ENCODE measurements at regions not wholly inside any gene's neighbourhood (a gene's known extent, or its start where the extent isn't known, plus 50 kb on each side); places are given as distances from the start of the nearest gene placed in this dataset.

DNA sequence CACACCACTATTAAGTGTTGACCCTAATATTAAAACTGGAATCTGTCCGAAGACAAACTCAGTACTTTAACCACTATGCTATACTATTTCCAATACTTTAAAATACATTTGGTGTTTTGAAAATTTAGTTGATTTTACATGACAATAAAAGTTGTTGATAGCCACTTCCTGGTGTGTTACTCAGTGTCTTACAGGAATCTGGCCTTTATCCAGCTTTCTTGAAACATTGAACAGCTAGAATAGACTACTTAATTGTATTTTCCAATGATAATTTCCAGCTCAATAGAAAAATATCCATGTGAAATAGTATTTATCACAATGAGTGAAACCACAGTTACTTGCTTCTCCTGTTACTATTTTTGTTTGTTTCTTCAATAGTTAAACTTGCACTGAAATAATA lies 369.6 kb upstream of the ADGRL4 start:
- no peaks in the 10 kb centered on the region for H3K79me2 ChIP-seq (ENCODE audit: insufficient read depth, low read length)
- no peak overlapping the region for H3K4me3 ChIP-seq (replicated peaks in 1 of 3; ENCODE audit: insufficient read depth in 1 of 3, low read depth in 2 of 3, low read length in 3 of 3)
- peaks cover 59% of the 10 kb centered on the region for H3K9me3 ChIP-seq (ENCODE audit: low read length)
- no peaks in the 10 kb centered on the region for H3K27me3 ChIP-seq (ENCODE audit: control insufficient read depth in 1 of 2, insufficient read depth in 2 of 2, low read length in 2 of 2)
- no peak overlapping the region for H2AFZ ChIP-seq (ENCODE audit: low read length)
- no peak for FAIRE-seq
- H3K36me3 ChIP-seq (replicated peaks in 1 of 2; ENCODE audit: control insufficient read depth in 1 of 2, insufficient read depth in 2 of 2, low read length in 2 of 2): no peaks in the 10 kb centered on the region
- DNase-seq (ENCODE audit: low spot score): no peak
- TF ChIP-seq TSC22D2 (CRISPR knock-in tag; IDR thresholded peaks at IDR 0.05; ENCODE audit: borderline replicate concordance): no peak
- TF ChIP-seq, protein P1, sequence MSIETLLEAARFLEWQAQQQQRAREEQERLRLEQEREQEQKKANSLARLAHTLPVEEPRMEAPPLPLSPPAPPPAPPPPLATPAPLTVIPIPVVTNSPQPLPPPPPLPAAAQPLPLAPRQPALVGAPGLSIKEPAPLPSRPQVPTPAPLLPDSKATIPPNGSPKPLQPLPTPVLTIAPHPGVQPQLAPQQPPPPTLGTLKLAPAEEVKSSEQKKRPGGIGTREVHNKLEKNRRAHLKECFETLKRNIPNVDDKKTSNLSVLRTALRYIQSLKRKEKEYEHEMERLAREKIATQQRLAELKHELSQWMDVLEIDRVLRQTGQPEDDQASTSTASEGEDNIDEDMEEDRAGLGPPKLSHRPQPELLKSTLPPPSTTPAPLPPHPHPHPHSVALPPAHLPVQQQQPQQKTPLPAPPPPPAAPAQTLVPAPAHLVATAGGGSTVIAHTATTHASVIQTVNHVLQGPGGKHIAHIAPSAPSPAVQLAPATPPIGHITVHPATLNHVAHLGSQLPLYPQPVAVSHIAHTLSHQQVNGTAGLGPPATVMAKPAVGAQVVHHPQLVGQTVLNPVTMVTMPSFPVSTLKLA (IDR thresholded peaks at IDR 0.05): no peak
- no peak for TF ChIP-seq ZNF17 (CRISPR knock-in tag; IDR thresholded peaks at IDR 0.05)
- TF ChIP-seq MAFF (IDR thresholded peaks at IDR 0.05; ENCODE audit: low read depth, low read length): no peak
- TF ChIP-seq, protein P2, sequence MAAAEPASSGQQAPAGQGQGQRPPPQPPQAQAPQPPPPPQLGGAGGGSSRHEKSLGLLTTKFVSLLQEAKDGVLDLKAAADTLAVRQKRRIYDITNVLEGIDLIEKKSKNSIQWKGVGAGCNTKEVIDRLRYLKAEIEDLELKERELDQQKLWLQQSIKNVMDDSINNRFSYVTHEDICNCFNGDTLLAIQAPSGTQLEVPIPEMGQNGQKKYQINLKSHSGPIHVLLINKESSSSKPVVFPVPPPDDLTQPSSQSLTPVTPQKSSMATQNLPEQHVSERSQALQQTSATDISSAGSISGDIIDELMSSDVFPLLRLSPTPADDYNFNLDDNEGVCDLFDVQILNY (CRISPR knock-in tag; conservative IDR thresholded peaks at IDR 0.05): no peak
- TF ChIP-seq, protein P3, sequence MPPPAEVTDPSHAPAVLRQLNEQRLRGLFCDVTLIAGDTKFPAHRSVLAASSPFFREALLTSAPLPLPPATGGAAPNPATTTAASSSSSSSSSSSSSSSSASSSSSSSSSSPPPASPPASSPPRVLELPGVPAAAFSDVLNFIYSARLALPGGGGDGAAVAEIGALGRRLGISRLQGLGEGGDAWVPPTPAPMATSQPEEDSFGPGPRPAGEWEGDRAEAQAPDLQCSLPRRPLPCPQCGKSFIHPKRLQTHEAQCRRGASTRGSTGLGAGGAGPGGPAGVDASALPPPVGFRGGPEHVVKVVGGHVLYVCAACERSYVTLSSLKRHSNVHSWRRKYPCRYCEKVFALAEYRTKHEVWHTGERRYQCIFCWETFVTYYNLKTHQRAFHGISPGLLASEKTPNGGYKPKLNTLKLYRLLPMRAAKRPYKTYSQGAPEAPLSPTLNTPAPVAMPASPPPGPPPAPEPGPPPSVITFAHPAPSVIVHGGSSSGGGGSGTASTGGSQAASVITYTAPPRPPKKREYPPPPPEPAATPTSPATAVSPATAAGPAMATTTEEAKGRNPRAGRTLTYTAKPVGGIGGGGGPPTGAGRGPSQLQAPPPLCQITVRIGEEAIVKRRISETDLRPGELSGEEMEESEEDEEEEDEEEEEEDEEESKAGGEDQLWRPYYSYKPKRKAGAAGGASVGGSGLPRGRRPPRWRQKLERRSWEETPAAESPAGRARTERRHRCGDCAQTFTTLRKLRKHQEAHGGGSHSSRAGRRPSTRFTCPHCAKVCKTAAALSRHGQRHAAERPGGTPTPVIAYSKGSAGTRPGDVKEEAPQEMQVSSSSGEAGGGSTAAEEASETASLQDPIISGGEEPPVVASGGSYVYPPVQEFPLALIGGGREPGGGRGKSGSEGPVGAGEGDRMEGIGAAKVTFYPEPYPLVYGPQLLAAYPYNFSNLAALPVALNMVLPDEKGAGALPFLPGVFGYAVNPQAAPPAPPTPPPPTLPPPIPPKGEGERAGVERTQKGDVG (CRISPR knock-in tag; IDR thresholded peaks at IDR 0.05; ENCODE audit: borderline replicate concordance): no peak
- no peak for TF ChIP-seq MEIS2 (CRISPR knock-in tag; IDR thresholded peaks at IDR 0.05)
- no peak for TF ChIP-seq ZNF724P (CRISPR knock-in tag; IDR thresholded peaks at IDR 0.05; ENCODE audit: borderline replicate concordance)
- TF ChIP-seq ZNF296 (CRISPR knock-in tag; conservative IDR thresholded peaks at IDR 0.05): no peak
- TF ChIP-seq RFXAP (CRISPR knock-in tag; IDR thresholded peaks at IDR 0.05; ENCODE audit: borderline replicate concordance): no peak
- TF ChIP-seq ZNF672 (CRISPR knock-in tag; IDR thresholded peaks at IDR 0.05): no peak
- TF ChIP-seq ZNF253 (CRISPR knock-in tag; IDR thresholded peaks at IDR 0.05; ENCODE audit: borderline replicate concordance): no peak
- no peak for TF ChIP-seq ZNF883 (CRISPR knock-in tag; IDR thresholded peaks at IDR 0.05; ENCODE audit: not compliant biosample characterization)
- TF ChIP-seq FLYWCH1 (CRISPR knock-in tag; IDR thresholded peaks at IDR 0.05): no peak
- TF ChIP-seq, protein P4, sequence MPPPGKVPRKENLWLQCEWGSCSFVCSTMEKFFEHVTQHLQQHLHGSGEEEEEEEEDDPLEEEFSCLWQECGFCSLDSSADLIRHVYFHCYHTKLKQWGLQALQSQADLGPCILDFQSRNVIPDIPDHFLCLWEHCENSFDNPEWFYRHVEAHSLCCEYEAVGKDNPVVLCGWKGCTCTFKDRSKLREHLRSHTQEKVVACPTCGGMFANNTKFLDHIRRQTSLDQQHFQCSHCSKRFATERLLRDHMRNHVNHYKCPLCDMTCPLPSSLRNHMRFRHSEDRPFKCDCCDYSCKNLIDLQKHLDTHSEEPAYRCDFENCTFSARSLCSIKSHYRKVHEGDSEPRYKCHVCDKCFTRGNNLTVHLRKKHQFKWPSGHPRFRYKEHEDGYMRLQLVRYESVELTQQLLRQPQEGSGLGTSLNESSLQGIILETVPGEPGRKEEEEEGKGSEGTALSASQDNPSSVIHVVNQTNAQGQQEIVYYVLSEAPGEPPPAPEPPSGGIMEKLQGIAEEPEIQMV (CRISPR knock-in tag; IDR thresholded peaks at IDR 0.05; ENCODE audit: low read depth): no peak
- TF ChIP-seq GTF3A (CRISPR knock-in tag; conservative IDR thresholded peaks at IDR 0.05): no peak
- no peak for TF ChIP-seq ZSCAN12 (CRISPR knock-in tag; IDR thresholded peaks at IDR 0.05)
- CTCF ChIA-PET (ENCODE audit: low intra/inter-chr PET ratio, low total read pairs): no interaction called here
- ATAC-seq: no peak
- intact Hi-C loops (cut with micrococcal nuclease; ENCODE audit: unreplicated experiment): no loop called here
- no TSS peak for BruUV-seq (replicated peaks)
- POLR2A ChIA-PET: no interaction called here
- H3K27ac ChIP-seq (ENCODE audit: extremely low read length, insufficient read depth, low read length): no peak overlapping the region
- H3K4me2 ChIP-seq (ENCODE audit: low read depth, low read length): no peak overlapping the region
- no peaks in the 10 kb centered on the region for H3K4me1 ChIP-seq (ENCODE audit: insufficient read depth, low read length)
- in situ Hi-C loops (cut with HindIII; ENCODE audit: extremely low pct_ligation_motif_present, low pct_unique_long_range_greater_than_20kb): no loop called here
- no peak overlapping the region for H3K9ac ChIP-seq (ENCODE audit: insufficient read depth, low read depth, low read length)
- no peaks in the 10 kb centered on the region for H4K20me1 ChIP-seq (ENCODE audit: insufficient read depth, low read length)
- 4% methylated on average over 1 of the region's 1 CpG for WGBS (ENCODE audit: low lambda C conversion rate)

All from HepG2 (cell line).